K562 (cell line): ENCODE measurements at regions not wholly inside any gene's neighbourhood (a gene's known extent, or its start where the extent isn't known, plus 50 kb on each side); places are given as distances from the start of the nearest gene placed in this dataset.

ENCODE experiments used
- ARID4B ChIP-seq: sonication (generic); formaldehyde crosslinking; IDR thresholded peaks from 2 replicates; pipeline ENCODE4 v1.8.0; 2022; ENCODE audit warnings: mild to moderate bottlenecking, missing genetic modification reagents
- CTCF ChIP-seq, 3 experiments: IDR thresholded peaks in 2 of 3; conservative IDR thresholded peaks in 1 of 3; 2 replicates each; pipeline ENCODE4 v1.5.1; 2011 to 2012; ENCODE audit warnings: low read length in 3 of 3, mild to moderate bottlenecking in 3 of 3, control low read depth in 2 of 3, improper control_type of control experiment in 1 of 3, inconsistent platforms in 1 of 3, low read depth in 1 of 3, mixed read lengths in 1 of 3, moderate library complexity in 1 of 3; ENCODE audit not compliant: insufficient read depth in 2 of 3
- NBN ChIP-seq: fragments of 450-650 bp; IDR thresholded peaks from 2 replicates; pipeline ENCODE4 v1.6.1; 2016; ENCODE audit warnings: low read depth, mild to moderate bottlenecking
- TCF15 ChIP-seq: fragments of 250-450 bp; sonication (Bioruptor Pico); IDR thresholded peaks from 2 replicates; pipeline ENCODE4 v1.8.0; 2022; ENCODE audit warnings: moderate library complexity, mild to moderate bottlenecking, inconsistent platforms
- XRCC4 ChIP-seq: IDR thresholded peaks from one replicate; pipeline ENCODE4 v1.6.1; 2011; ENCODE audit not compliant: insufficient read depth, insufficient read length; ENCODE audit errors: extremely low read depth

- no peak for TF ChIP-seq ARID4B (CRISPR knock-in tag)
- TF ChIP-seq CTCF (IDR thresholded peaks at IDR 0.05 in 2 of 3, conservative IDR thresholded peaks at IDR 0.05 in 1 of 3; ENCODE audit: insufficient read depth in 2 of 3, low read depth in 1 of 3, low read length in 3 of 3), result no peak
- TF ChIP-seq XRCC4, result no peak
- TF ChIP-seq TCF15 (CRISPR knock-in tag), result no peak
- no peak for TF ChIP-seq NBN
These were observed 87.8 kb downstream of the BBS10 start (continued) for GRCh38 chr12:76260390-76260748.
